ENCODE measurements at regions not wholly inside any gene's neighbourhood (a gene's known extent, or its start where the extent isn't known, plus 50 kb on each side); places are given as distances from the start of the nearest gene placed in this dataset.

- DNase-seq: no peak
These were observed 67.2 kb upstream of the CD82 start for GRCh38 chr11:44498089-44498871.

DNA sequence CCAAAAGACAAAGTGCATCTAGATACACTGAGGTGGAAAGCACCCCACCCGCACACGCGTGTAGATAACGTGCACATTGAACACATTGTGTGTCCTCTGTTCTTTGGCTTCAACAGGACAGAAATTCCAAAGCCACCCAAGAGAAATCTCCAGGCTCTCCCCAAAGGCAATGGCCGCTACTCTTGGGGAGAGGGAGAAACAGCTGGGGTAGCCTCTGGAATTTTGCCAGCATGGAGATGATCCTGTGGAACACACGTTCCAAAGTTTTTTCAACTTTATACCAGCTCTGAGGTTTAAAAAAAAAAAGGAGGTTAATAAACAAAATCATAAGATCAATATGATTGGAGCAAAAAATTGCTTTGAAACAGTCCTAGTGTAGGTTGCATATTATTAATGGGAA lies 63.0 kb upstream of the CD82 start:
- no peak for DNase-seq

- DNase-seq: no peak
These were observed 59.8 kb upstream of the CD82 start for GRCh38 chr11:44505581-44506054.

- DNase-seq: no peak
These were observed 59.0 kb upstream of the CD82 start for GRCh38 chr11:44506375-44507016.

DNA sequence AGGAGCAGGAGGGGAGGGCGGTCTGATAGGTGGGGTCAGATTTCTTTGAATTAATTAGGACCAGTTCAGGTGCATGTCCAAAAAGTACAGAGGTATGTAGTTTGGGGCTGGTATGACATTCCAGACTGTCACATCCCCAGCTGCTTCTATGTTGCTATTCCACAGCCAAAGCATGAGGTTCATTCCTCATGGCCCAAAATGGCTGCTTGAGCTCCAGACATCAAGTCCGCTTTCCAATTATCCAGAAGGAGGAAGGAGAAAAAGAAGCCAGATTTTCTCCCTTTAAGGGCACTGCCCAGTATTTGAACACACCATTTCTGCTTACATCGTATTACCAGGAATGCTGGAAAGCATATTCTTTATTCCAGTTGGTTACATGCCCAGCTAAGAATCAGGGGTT lies 58.0 kb upstream of the CD82 start:
- no peak for DNase-seq

DNA sequence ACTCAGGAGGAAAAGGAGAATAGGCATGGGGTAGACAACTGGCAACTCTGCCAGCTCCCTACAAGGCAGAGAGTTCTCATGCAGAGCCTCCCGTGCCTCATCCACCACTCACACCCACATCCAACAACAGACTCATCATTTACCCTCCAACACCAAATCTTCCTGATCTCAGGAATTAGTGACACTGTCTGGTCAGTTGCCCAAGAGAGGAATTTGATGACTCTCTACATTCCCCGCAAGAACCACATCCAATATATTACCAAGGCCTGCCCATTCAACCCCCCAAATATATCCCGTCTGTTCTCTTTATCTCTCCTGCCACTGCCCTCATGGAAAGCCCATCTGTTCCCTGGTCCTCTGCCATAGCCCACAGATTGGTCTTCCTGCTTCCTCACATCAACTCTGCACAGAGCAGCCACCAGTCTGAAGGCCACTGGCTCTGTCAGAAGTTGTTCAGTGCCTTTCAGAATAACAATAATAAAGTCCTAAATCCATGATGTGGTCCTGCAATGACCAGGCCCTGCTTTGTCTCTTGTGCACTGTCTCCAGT lies 57.5 kb upstream of the CD82 start:
- no peak for DNase-seq

DNA sequence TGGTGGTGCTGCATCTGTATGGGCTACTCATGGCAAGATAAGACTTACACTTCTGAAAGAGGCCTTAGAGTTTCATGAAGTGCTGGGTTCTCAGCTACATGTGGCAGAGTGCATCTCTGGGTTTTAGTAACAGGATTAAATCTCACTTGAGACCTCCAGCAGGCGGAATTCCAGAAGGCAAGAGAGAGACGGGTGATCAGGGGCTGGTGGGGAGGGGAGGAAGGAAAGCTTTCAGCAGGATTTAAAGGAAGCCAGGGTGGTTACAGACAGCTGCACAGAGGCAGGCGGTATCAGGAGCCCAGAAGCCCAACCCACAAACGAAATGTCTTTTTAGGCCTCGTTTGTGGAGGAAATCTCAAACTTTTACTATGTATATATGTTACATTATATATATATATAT lies 56.2 kb upstream of the CD82 start:
- DNase-seq: no peak

GRCh38 chr11:44510372-44510771 lies 55.1 kb upstream of the CD82 start:
- no peak for DNase-seq

- DNase-seq: no peak
These were observed 52.6 kb upstream of the CD82 start for GRCh38 chr11:44512818-44513217.

DNA sequence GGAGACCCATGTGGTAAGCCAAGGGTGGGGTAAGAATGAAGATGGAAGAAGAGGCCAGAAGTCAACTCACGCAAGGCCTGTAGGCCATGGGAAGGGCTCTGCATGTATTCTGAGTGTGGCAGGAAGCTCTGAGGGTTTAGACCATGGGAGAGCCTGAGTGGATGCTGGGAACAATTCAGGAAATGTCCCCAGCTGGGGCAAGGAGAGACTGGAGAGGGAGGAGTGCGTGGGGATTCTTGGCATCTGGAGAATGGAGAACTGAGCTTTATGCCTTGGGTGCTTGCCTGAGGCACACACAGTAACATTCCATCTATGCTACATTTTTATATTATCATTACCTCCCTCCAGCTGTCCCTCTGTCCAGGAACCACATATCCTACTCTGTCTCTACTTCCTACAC lies 50.4 kb upstream of the CD82 start:
- DNase-seq: no peak
